ENCODE measurements at regions not wholly inside any gene's neighbourhood (a gene's known extent, or its start where the extent isn't known, plus 50 kb on each side); places are given as distances from the start of the nearest gene placed in this dataset.

GRCh38 chr2:203800783-203801182 is 66.8 kb upstream of the CTLA4 start:
- no peak for TF ChIP-seq CTCF (conservative IDR thresholded peaks at IDR 0.05; ENCODE audit: low read length)
- no peak for TF ChIP-seq EZH2phosphoT487 (IDR thresholded peaks at IDR 0.05; ENCODE audit: borderline replicate concordance)
